IMR-90 (cell line): ENCODE measurements at regions not wholly inside any gene's neighbourhood (a gene's known extent, or its start where the extent isn't known, plus 50 kb on each side); places are given as distances from the start of the nearest gene placed in this dataset.

ENCODE experiments used
- ATAC-seq: fragments of 200-7000 bp; cut with Tn5 transposase; 2 replicates; pipeline ENCODE4 v1.9.1; 2020; ENCODE audit warnings: low read depth, mild to moderate bottlenecking, moderate library complexity
- BruUV-seq: library from RNA; stranded (reverse); fragments of 400-500 nt; replicated peaks from 2 replicates; lab custom pipeline; 2021; lab: Mats Ljungman, UMichigan
- CTCF ChIA-PET: fragments of 300-600 bp; formaldehyde crosslinking; extraction: SDS; loops from one replicate; lab custom pipeline; 2021; ENCODE audit warnings: antibody characterized with exemption; lab: Yijun Ruan, JAX
- POLR2A ChIA-PET: fragments of 300-600 bp; sonication (Branson Sonifier 250); formaldehyde crosslinking; loops from one replicate; lab custom pipeline; 2022; ENCODE audit warnings: antibody characterized with exemption; ENCODE audit not compliant: unreplicated experiment; lab: Charles Lee
- DNase-seq: peaks from one replicate; pipeline ENCODE4 v3.0.0; 2013
- H2AFZ ChIP-seq: replicated peaks from 2 replicates; pipeline ENCODE3; 2013; ENCODE audit warnings: low read length, mild to moderate bottlenecking; ENCODE audit not compliant: poor library complexity
- H2AK5ac ChIP-seq: 2 replicates; pipeline ENCODE4 v1.6.1; 2013; ENCODE audit warnings: low read depth, low read length, inconsistent platforms
- H2AK9ac ChIP-seq: replicated peaks from 2 replicates; pipeline ENCODE3; 2013; ENCODE audit warnings: mild to moderate bottlenecking, low read depth, low read length, moderate library complexity; ENCODE audit not compliant: poor library complexity
- H2BK120ac ChIP-seq: 2 replicates; pipeline ENCODE4 v1.6.1; 2013; ENCODE audit warnings: low read depth, low read length, inconsistent platforms
- H2BK15ac ChIP-seq: 3 replicates; pipeline ENCODE4 v1.6.1; 2013; ENCODE audit warnings: low read depth, low read length, inconsistent platforms
- H2BK20ac ChIP-seq: 2 replicates; pipeline ENCODE4 v1.6.1; 2013; ENCODE audit warnings: low read depth, mild to moderate bottlenecking, inconsistent platforms, low read length, moderate library complexity
- H2BK5ac ChIP-seq: 2 replicates; pipeline ENCODE4 v1.6.1; 2013; ENCODE audit warnings: mild to moderate bottlenecking, low read depth, low read length, inconsistent platforms; ENCODE audit not compliant: poor library complexity, severe bottlenecking
- H3K14ac ChIP-seq: replicated peaks from 2 replicates; pipeline ENCODE4 v1.6.1; 2013; ENCODE audit warnings: low read depth, low read length, inconsistent platforms
- H3K18ac ChIP-seq: 2 replicates; pipeline ENCODE4 v1.6.1; 2013; ENCODE audit warnings: low read depth, low read length, control low read depth
- H3K23ac ChIP-seq: 2 replicates; pipeline ENCODE4 v1.6.1; 2013; ENCODE audit warnings: low read depth, low read length, inconsistent platforms
- H3K27ac ChIP-seq: 2 replicates; pipeline ENCODE4 v1.5.1; 2013; ENCODE audit warnings: mild to moderate bottlenecking, control low read depth, low read length; ENCODE audit not compliant: insufficient read depth
- H3K27me3 ChIP-seq: 2 replicates; pipeline ENCODE4 v1.6.1; 2013; ENCODE audit warnings: low read length; ENCODE audit not compliant: control insufficient read depth, insufficient read depth
- H3K36me3 ChIP-seq: 2 replicates; pipeline ENCODE4 v1.6.1; 2013; ENCODE audit warnings: low read length, mixed read lengths; ENCODE audit not compliant: control insufficient read depth, insufficient read depth
- H3K4ac ChIP-seq: 2 replicates; pipeline ENCODE4 v1.6.1; 2013; ENCODE audit warnings: low read depth, low read length, inconsistent platforms
- H3K4me1 ChIP-seq: 2 replicates; pipeline ENCODE4 v1.6.1; 2013; ENCODE audit warnings: low read length, mixed read lengths; ENCODE audit not compliant: control insufficient read depth, insufficient read depth
- H3K4me2 ChIP-seq: 2 replicates; pipeline ENCODE4 v1.6.1; 2013; ENCODE audit warnings: low read depth, mild to moderate bottlenecking, control low read depth, low read length, moderate library complexity
- H3K4me3 ChIP-seq: 2 replicates; pipeline ENCODE4 v1.5.1; 2013; ENCODE audit warnings: low read depth, mild to moderate bottlenecking, control low read depth, low read length, moderate library complexity; ENCODE audit not compliant: insufficient read depth
- H3K56ac ChIP-seq: 2 replicates; pipeline ENCODE4 v1.6.1; 2013; ENCODE audit warnings: low read length, inconsistent platforms; ENCODE audit not compliant: insufficient read depth; ENCODE audit errors: extremely low read depth
- H3K79me1 ChIP-seq, 2 experiments: 2 replicates each; pipeline ENCODE4 v1.6.1; 2013; ENCODE audit warnings: low read length in 2 of 2, inconsistent platforms in 1 of 2, low read depth in 1 of 2
- H3K9ac ChIP-seq: 2 replicates; pipeline ENCODE4 v1.6.1; 2013; ENCODE audit warnings: low read depth, low read length, control low read depth
- H3K9me1 ChIP-seq: 2 replicates; pipeline ENCODE4 v1.6.1; 2013; ENCODE audit warnings: low read length, inconsistent platforms; ENCODE audit not compliant: insufficient read depth
- H3K9me3 ChIP-seq: 2 replicates; pipeline ENCODE4 v1.6.1; 2013; ENCODE audit warnings: low read length; ENCODE audit not compliant: control insufficient read depth, insufficient read depth
- H4K20me1 ChIP-seq: 2 replicates; pipeline ENCODE4 v1.6.1; 2013; ENCODE audit warnings: low read length, inconsistent platforms; ENCODE audit not compliant: insufficient read depth
- H4K5ac ChIP-seq: 2 replicates; pipeline ENCODE4 v1.6.1; 2013; ENCODE audit warnings: mild to moderate bottlenecking, low read depth, low read length, control low read depth
- H4K8ac ChIP-seq, 2 experiments: 2 replicates each; pipeline ENCODE4 v1.6.1; 2013; ENCODE audit warnings: low read depth in 2 of 2, low read length in 2 of 2, control low read depth in 1 of 2, inconsistent platforms in 1 of 2
- H4K91ac ChIP-seq: 2 replicates; pipeline ENCODE4 v1.6.1; 2013; ENCODE audit warnings: low read depth, low read length, inconsistent platforms; ENCODE audit not compliant: insufficient read depth
- RFX5 ChIP-seq: IDR thresholded peaks from 2 replicates; pipeline ENCODE4 v1.8.0; 2012; ENCODE audit warnings: low read depth, mild to moderate bottlenecking, low read length, moderate library complexity
- dilution Hi-C: fragments of 300-500 bp; cut with HindIII; formaldehyde crosslinking; loops from one replicate; pipeline ENCODE4 v1.14.3; 2018; ENCODE audit warnings: low sequenced_read_pairs; ENCODE audit not compliant: unreplicated experiment
- in situ Hi-C: fragments of 300-500 bp; cut with MboI; formaldehyde crosslinking; loops from 3 replicates; pipeline ENCODE4 v1.14.3; 2019; ENCODE audit warnings: low sequenced_read_pairs, inconsistent platforms, mixed read lengths
- intact Hi-C: fragments of 100-400 bp; cut with micrococcal nuclease; formaldehyde crosslinking; loops from 2 replicates; pipeline ENCODE4 v1.10.0; 2022

DNA sequence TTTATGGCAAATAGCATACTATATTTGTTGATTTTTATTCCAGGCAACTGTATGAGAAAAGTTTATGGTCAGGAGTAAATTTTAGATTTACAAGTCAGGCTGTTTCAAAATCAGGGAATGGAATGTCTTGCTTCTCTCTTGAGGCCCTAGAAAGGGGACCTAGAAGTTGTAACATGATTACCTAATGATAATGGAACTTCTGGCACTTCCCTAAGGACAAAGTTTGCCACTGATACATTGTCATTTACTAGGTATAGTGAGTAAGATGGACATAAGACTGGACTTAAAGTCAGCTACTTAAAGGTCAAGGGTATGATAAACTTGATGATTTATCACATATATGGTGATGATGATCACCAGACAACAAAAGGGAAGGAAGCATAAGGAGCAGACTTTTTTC lies 103.3 kb upstream of the VRK2 start:
- H3K4me2 ChIP-seq: no peak overlapping the region
- ChIA-PET POLR2A (no interaction called here), CTCF (no interaction called here)
- no peak overlapping the region for H3K56ac ChIP-seq
- no peak overlapping the region for H2AFZ ChIP-seq
- ATAC-seq: peak; percentile 76
- dilution Hi-C loops: no loop called here
- no peaks in the 10 kb centered on the region for H3K36me3 ChIP-seq
- H2BK5ac ChIP-seq: peak overlapping the region; percentile 67
- H2BK120ac ChIP-seq: no peak overlapping the region
- H2BK15ac ChIP-seq: 0 out of 3 replicates have a peak overlapping the region, but pooled peaks have one; percentile 3
- H3K18ac ChIP-seq: peak overlapping the region; percentile 42; the same call in 1 of the 2 replicates
- no peak overlapping the region for H3K4ac ChIP-seq
- H3K79me1 ChIP-seq: no peaks in the 10 kb centered on the region
- intact Hi-C loops: no loop called here
- no peak overlapping the region for H2AK9ac ChIP-seq
- DNase-seq: peak; percentile 30
- no peak overlapping the region for H3K27ac ChIP-seq
- no peaks in the 10 kb centered on the region for H4K20me1 ChIP-seq
- no peaks in the 10 kb centered on the region for H3K9me3 ChIP-seq
- H2AK5ac ChIP-seq: no peak overlapping the region
- no peak overlapping the region for H4K5ac ChIP-seq
- H3K4me1 ChIP-seq: no peaks in the 10 kb centered on the region
- no peak overlapping the region; a peak in 1 of 4 replicates for H4K8ac ChIP-seq
- H2BK20ac ChIP-seq: peak overlapping the region; percentile 62; the same call in 1 of the 2 replicates
- no peak overlapping the region for H3K23ac ChIP-seq
- H3K27me3 ChIP-seq: no peaks in the 10 kb centered on the region
- no TSS peak for BruUV-seq
- in situ Hi-C loops: no loop called here
- no peak overlapping the region for H4K91ac ChIP-seq
- H3K9ac ChIP-seq: no peak overlapping the region
- TF ChIP-seq RFX5: no peak
- no peaks in the 10 kb centered on the region; the same call in 1 of the 2 replicates for H3K9me1 ChIP-seq
- H3K14ac ChIP-seq: no peak overlapping the region
- no peak overlapping the region for H3K4me3 ChIP-seq
